SK-N-SH treated with all-trans-retinoic acid at 6 μM for 48 hours (cell line): ENCODE measurements at regions not wholly inside any gene's neighbourhood (a gene's known extent, or its start where the extent isn't known, plus 50 kb on each side); places are given as distances from the start of the nearest gene placed in this dataset.

Experiments
- ARNTL ChIP-seq: fragments of 450-650 bp; formaldehyde crosslinking; IDR thresholded peaks from 2 replicates; pipeline ENCODE4 v1.5.0; 2020; ENCODE audit warnings: low read depth, mild to moderate bottlenecking, moderate library complexity, borderline replicate concordance
- CSDC2 ChIP-seq: fragments of 250-450 bp; sonication (Bioruptor Pico); IDR thresholded peaks from 2 replicates; pipeline ENCODE4 v1.5.0; 2020; ENCODE audit warnings: mild to moderate bottlenecking, moderate library complexity
- ESRRG ChIP-seq: fragments of 250-450 bp; sonication (Bioruptor Pico); IDR thresholded peaks from 2 replicates; pipeline ENCODE4 v1.6.1; 2021; ENCODE audit warnings: mild to moderate bottlenecking
- GLIS3 ChIP-seq: fragments of 250-450 bp; sonication (Bioruptor Pico); IDR thresholded peaks from 2 replicates; pipeline ENCODE4 v1.5.0; 2020; ENCODE audit warnings: mild to moderate bottlenecking, moderate library complexity
- OSR1 ChIP-seq: fragments of 250-450 bp; sonication (Bioruptor Pico); IDR thresholded peaks from 2 replicates; pipeline ENCODE4 v1.8.0; 2022; ENCODE audit warnings: moderate library complexity, mild to moderate bottlenecking, inconsistent platforms
- RARB ChIP-seq: fragments of 250-450 bp; sonication (Bioruptor Pico); IDR thresholded peaks from 2 replicates; pipeline ENCODE4 v1.8.0; 2021; ENCODE audit warnings: mild to moderate bottlenecking, moderate library complexity
- SNAI2 ChIP-seq: fragments of 250-450 bp; sonication (Bioruptor Pico); IDR thresholded peaks from 2 replicates; pipeline ENCODE4 v1.5.0; 2020; ENCODE audit warnings: mild to moderate bottlenecking, moderate library complexity
- TOX ChIP-seq: fragments of 250-450 bp; sonication (Bioruptor Pico); IDR thresholded peaks from 2 replicates; pipeline ENCODE4 v1.8.0; 2021; ENCODE audit warnings: mild to moderate bottlenecking, moderate library complexity, borderline replicate concordance
- ZFP3 ChIP-seq: fragments of 250-450 bp; sonication (Bioruptor Pico); IDR thresholded peaks from 2 replicates; pipeline ENCODE4 v1.5.0; 2020; ENCODE audit warnings: mild to moderate bottlenecking, moderate library complexity
- ZFP30 ChIP-seq: fragments of 450-650 bp; formaldehyde crosslinking; IDR thresholded peaks from 2 replicates; pipeline ENCODE4 v1.5.0; 2022; ENCODE audit warnings: mild to moderate bottlenecking, moderate library complexity
- ZNF70 ChIP-seq: fragments of 450-650 bp; formaldehyde crosslinking; IDR thresholded peaks from 2 replicates; pipeline ENCODE4 v1.5.0; 2020; ENCODE audit warnings: mild to moderate bottlenecking, moderate library complexity
- ZNF8 ChIP-seq: fragments of 450-650 bp; formaldehyde crosslinking; IDR thresholded peaks from 2 replicates; pipeline ENCODE4 v1.5.0; 2020; ENCODE audit warnings: mild to moderate bottlenecking, moderate library complexity
- TF ChIP-seq, protein P1 (sequence below): fragments of 250-450 bp; sonication (Bioruptor Pico); IDR thresholded peaks from 2 replicates; pipeline ENCODE4 v1.8.0; 2020; ENCODE audit warnings: mild to moderate bottlenecking, moderate library complexity, borderline replicate concordance
- TF ChIP-seq, protein P2 (sequence below): fragments of 250-450 bp; sonication (Bioruptor Pico); IDR thresholded peaks from 2 replicates; pipeline ENCODE4 v1.5.0; 2020; ENCODE audit warnings: mild to moderate bottlenecking, moderate library complexity

DNA sequence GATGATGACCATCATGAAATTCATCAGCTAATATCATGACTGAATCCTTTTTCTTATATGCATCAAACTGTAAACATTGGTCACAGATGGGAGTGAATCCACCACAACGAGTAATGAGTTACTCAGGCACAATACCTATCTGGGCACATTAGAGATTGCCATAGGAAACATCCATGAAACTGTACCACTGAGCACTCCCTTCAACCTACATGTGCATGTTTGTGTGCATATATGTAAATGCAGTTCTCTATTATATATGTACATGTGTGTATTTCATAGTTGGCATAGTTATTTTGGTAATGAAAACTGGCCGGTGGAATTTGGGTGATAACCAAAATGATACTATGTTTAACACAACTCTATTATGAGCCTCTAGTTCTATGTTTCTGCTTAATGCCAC is 387.3 kb upstream of the ARRDC3 start:
- TF ChIP-seq, protein P1, sequence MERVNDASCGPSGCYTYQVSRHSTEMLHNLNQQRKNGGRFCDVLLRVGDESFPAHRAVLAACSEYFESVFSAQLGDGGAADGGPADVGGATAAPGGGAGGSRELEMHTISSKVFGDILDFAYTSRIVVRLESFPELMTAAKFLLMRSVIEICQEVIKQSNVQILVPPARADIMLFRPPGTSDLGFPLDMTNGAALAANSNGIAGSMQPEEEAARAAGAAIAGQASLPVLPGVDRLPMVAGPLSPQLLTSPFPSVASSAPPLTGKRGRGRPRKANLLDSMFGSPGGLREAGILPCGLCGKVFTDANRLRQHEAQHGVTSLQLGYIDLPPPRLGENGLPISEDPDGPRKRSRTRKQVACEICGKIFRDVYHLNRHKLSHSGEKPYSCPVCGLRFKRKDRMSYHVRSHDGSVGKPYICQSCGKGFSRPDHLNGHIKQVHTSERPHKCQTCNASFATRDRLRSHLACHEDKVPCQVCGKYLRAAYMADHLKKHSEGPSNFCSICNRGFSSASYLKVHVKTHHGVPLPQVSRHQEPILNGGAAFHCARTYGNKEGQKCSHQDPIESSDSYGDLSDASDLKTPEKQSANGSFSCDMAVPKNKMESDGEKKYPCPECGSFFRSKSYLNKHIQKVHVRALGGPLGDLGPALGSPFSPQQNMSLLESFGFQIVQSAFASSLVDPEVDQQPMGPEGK (CRISPR knock-in tag) = no peak
- no peak for TF ChIP-seq ZNF70 (CRISPR knock-in tag)
- no peak for TF ChIP-seq TOX (CRISPR knock-in tag)
- no peak for TF ChIP-seq SNAI2
- TF ChIP-seq, protein P2, sequence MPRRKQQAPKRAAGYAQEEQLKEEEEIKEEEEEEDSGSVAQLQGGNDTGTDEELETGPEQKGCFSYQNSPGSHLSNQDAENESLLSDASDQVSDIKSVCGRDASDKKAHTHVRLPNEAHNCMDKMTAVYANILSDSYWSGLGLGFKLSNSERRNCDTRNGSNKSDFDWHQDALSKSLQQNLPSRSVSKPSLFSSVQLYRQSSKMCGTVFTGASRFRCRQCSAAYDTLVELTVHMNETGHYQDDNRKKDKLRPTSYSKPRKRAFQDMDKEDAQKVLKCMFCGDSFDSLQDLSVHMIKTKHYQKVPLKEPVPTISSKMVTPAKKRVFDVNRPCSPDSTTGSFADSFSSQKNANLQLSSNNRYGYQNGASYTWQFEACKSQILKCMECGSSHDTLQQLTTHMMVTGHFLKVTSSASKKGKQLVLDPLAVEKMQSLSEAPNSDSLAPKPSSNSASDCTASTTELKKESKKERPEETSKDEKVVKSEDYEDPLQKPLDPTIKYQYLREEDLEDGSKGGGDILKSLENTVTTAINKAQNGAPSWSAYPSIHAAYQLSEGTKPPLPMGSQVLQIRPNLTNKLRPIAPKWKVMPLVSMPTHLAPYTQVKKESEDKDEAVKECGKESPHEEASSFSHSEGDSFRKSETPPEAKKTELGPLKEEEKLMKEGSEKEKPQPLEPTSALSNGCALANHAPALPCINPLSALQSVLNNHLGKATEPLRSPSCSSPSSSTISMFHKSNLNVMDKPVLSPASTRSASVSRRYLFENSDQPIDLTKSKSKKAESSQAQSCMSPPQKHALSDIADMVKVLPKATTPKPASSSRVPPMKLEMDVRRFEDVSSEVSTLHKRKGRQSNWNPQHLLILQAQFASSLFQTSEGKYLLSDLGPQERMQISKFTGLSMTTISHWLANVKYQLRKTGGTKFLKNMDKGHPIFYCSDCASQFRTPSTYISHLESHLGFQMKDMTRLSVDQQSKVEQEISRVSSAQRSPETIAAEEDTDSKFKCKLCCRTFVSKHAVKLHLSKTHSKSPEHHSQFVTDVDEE = no peak
- no peak for TF ChIP-seq ZNF8 (CRISPR knock-in tag)
- no peak for TF ChIP-seq RARB (CRISPR knock-in tag)
- TF ChIP-seq ESRRG = no peak
- no peak for TF ChIP-seq GLIS3 (CRISPR knock-in tag)
- no peak for TF ChIP-seq ZFP30 (CRISPR knock-in tag)
- no peak for TF ChIP-seq CSDC2 (CRISPR knock-in tag)
- TF ChIP-seq OSR1 (CRISPR knock-in tag) = no peak
- TF ChIP-seq ARNTL (CRISPR knock-in tag) = no peak
- no peak for TF ChIP-seq ZFP3 (CRISPR knock-in tag)
